Stomach (tissue), 4 donors: ENCODE measurements at regions not wholly inside any gene's neighbourhood (a gene's known extent, or its start where the extent isn't known, plus 50 kb on each side); places are given as distances from the start of the nearest gene placed in this dataset.

Source experiments
- EP300 ChIP-seq: sonication (generic); formaldehyde crosslinking; IDR thresholded peaks from one replicate; pipeline ENCODE4 v1.6.1; 2017; ENCODE audit warnings: antibody characterized with exemption
- POLR2A ChIP-seq, 4 donors: fragments of 450-650 bp; IDR thresholded peaks; one replicate each; pipeline ENCODE4 v1.6.1; 2016; ENCODE audit warnings: antibody characterized with exemption in 4 of 4, control low read depth in 2 of 4, mild to moderate bottlenecking in 1 of 4, moderate library complexity in 1 of 4
- TF ChIP-seq, protein P1 (sequence below), 7 experiments: fragments of 450-650 bp in 4 of 7; fragments of 200-600 bp in 3 of 7; sonication (generic) in 3 of 7; IDR thresholded peaks; one replicate each; pipeline ENCODE4 v1.5.1; 2016 to 2019; ENCODE audit warnings: antibody characterized with exemption in 7 of 7, control low read depth in 2 of 7, mild to moderate bottlenecking in 1 of 7

DNA sequence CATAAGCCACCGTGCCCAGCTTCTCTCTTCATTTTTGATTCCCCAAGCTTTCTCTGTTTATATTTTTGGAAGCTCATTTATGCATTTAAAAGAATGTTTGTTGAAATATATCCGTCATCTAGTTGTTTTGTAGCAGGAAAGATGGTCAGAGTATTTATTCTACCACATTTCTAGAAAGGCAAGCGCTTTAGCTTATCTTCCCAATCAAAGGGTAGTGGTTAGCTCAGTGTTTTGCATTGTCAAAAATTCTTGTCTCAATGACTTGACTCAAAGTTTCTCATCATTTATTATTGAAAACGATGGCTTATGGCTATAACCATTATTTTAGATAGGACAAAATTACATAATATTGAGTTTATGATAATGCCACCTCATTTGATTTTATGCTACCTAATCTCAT lies 116.1 kb upstream of the ZP4 start:
- TF ChIP-seq, protein P1, sequence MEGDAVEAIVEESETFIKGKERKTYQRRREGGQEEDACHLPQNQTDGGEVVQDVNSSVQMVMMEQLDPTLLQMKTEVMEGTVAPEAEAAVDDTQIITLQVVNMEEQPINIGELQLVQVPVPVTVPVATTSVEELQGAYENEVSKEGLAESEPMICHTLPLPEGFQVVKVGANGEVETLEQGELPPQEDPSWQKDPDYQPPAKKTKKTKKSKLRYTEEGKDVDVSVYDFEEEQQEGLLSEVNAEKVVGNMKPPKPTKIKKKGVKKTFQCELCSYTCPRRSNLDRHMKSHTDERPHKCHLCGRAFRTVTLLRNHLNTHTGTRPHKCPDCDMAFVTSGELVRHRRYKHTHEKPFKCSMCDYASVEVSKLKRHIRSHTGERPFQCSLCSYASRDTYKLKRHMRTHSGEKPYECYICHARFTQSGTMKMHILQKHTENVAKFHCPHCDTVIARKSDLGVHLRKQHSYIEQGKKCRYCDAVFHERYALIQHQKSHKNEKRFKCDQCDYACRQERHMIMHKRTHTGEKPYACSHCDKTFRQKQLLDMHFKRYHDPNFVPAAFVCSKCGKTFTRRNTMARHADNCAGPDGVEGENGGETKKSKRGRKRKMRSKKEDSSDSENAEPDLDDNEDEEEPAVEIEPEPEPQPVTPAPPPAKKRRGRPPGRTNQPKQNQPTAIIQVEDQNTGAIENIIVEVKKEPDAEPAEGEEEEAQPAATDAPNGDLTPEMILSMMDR (IDR thresholded peaks at IDR 0.05): no peak
- TF ChIP-seq EP300: no peak
- TF ChIP-seq POLR2A (IDR thresholded peaks at IDR 0.05): no peak
